Kidney epithelial cell (primary cell): ENCODE measurements at regions not wholly inside any gene's neighbourhood (a gene's known extent, or its start where the extent isn't known, plus 50 kb on each side); places are given as distances from the start of the nearest gene placed in this dataset.

ENCODE experiments used
- DNase-seq: peaks from one replicate; pipeline ENCODE4 v3.0.0-alpha.2; 2010; ENCODE audit warnings: low read depth
- H3K27me3 ChIP-seq: 2 replicates; pipeline ENCODE4 v1.6.0; 2011; ENCODE audit warnings: low read length; ENCODE audit not compliant: control insufficient read depth, insufficient read depth
- H3K36me3 ChIP-seq: 2 replicates; pipeline ENCODE4 v1.5.1; 2011; ENCODE audit warnings: low read length; ENCODE audit not compliant: control insufficient read depth, insufficient read depth
- H3K4me3 ChIP-seq: 2 replicates; pipeline ENCODE4 v1.5.1; 2011; ENCODE audit warnings: low read depth, mild to moderate bottlenecking, control low read depth, low read length
- TF ChIP-seq, protein P1 (sequence below): IDR thresholded peaks from 2 replicates; pipeline ENCODE4 v1.5.1; 2011; ENCODE audit warnings: mild to moderate bottlenecking, moderate library complexity, low read length, control low read depth, inconsistent platforms; ENCODE audit not compliant: insufficient read depth, poor library complexity, severe bottlenecking

DNA sequence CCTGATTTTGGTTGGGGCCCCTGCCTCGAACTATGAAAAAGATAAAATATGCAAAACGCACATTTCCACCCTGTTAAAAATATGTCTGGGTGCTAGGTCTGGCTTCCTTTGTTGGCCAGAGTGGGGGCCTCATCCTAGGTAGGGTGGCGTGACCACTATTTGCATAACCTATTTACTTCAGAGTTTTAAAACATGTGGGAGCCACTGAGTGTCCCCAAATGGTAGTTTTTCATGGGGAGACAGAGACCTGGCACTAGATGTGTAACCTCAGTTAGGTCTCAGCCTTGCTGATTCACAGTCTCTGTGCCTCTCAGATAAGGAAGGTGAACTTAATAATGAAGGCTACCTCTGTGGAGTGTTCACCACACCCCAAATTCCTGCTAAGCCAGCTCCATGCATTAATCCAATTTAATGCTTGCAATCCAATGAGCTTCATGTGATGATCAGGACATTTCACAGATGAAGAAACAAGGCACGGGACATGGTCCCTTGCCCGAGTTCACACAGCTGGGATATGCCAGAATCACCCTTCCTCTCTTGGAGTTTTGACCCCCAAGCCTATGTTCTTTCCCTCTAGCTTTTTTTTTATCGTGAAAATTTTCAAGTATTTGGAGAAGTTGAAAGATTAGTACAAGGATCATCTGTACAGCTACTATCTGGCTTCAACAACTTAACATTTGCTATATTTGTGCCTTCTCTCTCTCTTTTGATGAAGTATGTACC is 103.4 kb downstream of the IRF8 start:
- no peaks in the 10 kb centered on the region for H3K36me3 ChIP-seq
- no peak overlapping the region for H3K4me3 ChIP-seq
- DNase-seq, result no peak
- H3K27me3 ChIP-seq, result no peaks in the 10 kb centered on the region
- TF ChIP-seq, protein P1, sequence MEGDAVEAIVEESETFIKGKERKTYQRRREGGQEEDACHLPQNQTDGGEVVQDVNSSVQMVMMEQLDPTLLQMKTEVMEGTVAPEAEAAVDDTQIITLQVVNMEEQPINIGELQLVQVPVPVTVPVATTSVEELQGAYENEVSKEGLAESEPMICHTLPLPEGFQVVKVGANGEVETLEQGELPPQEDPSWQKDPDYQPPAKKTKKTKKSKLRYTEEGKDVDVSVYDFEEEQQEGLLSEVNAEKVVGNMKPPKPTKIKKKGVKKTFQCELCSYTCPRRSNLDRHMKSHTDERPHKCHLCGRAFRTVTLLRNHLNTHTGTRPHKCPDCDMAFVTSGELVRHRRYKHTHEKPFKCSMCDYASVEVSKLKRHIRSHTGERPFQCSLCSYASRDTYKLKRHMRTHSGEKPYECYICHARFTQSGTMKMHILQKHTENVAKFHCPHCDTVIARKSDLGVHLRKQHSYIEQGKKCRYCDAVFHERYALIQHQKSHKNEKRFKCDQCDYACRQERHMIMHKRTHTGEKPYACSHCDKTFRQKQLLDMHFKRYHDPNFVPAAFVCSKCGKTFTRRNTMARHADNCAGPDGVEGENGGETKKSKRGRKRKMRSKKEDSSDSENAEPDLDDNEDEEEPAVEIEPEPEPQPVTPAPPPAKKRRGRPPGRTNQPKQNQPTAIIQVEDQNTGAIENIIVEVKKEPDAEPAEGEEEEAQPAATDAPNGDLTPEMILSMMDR, result no peak

DNA sequence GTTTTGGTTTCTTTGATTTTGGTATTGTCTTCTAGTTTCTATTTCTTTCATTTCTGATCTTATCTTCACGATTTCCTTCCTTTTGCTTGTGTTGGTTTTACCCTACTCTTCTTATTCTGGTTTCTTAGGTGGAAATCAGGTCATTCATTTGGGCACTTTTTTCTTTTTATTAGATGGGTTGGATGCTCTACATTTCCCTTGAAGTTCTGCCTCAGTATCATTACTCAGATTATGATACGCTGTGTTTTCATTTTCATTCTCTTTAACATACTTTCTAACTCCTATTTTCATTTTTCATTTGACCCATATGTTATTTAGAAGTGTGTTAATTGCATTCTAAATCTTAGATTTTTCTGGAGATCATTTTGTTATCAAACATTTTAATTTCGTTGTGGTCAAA is 108.6 kb downstream of the IRF8 start:
- DNase-seq, result no peak
- Histone ChIP-seq H3K36me3 (no peaks in the 10 kb centered on the region), H3K27me3 (no peaks in the 10 kb centered on the region), H3K4me3 (no peak overlapping the region)
- TF ChIP-seq, protein P1, result no peak

DNA sequence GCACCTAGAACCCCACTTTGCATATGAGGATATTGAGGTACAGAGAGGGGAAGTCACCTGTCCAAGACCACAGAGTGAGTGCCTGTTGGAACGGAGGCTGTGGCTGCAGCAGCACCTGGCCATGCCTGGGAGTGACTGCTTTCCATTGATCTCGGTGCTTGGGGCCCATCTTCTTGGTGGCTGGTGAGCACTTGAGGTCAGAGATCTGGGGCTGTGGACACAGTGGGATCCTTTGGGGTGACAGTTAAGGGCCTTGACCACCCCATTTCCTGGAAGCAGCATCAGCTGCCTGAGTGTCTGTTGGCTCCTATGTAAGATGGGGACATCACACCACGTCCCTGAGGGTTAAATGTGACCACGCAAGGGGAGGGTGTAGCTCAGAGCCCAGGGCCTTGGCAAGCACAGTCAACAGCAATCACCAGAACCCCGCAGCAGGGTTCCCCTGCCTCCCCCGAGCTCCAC is 111.7 kb downstream of the IRF8 start:
- no peaks in the 10 kb centered on the region for H3K36me3 ChIP-seq
- H3K4me3 ChIP-seq, result no peak overlapping the region
- TF ChIP-seq, protein P1, result no peak
- no peaks in the 10 kb centered on the region for H3K27me3 ChIP-seq
- DNase-seq, result no peak

DNA sequence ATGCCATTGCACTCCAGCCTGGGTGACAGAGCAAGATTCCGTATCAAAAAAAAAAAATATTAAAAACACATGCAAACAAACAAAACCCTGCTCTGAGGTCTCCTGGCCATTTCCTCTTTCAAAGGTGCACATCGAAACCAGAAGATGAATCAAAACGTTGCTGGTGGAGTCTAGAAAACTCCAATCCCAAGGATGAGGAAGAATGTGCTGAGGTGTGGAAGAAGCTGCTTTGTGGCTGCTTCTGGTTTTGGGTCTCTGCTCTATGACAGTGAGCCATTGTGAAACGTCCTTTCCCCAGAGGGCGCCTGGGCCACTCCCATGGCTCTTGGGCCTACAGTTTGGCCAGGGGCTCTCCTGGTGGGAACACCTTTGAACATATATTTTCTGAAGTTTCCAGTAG is 112.6 kb downstream of the IRF8 start:
- Histone ChIP-seq H3K4me3 (no peak overlapping the region), H3K36me3 (no peaks in the 10 kb centered on the region), H3K27me3 (no peaks in the 10 kb centered on the region)
- TF ChIP-seq, protein P1, result no peak
- no peak for DNase-seq

DNA sequence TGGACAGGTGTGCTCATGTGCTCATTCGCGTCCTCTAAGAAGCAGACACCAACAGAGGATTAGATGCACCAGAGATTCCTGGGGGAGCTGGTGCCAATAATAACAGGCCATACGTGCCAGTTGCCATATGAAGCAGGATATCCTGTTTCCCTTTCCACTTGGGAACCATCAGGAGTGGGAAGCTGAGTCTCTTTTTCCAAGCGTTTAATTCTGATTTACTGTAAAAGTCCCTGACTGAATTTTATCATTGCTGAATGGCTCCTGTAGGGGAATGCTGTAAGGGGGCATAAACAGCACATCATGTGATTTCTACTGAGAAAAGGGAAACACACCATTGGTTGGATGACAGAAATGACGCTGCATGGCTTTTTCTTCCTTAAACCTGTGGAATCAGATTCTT is 113.3 kb downstream of the IRF8 start:
- TF ChIP-seq, protein P1, result no peak
- Histone ChIP-seq H3K4me3 (no peak overlapping the region), H3K27me3 (no peaks in the 10 kb centered on the region), H3K36me3 (no peaks in the 10 kb centered on the region)
- no peak for DNase-seq

DNA sequence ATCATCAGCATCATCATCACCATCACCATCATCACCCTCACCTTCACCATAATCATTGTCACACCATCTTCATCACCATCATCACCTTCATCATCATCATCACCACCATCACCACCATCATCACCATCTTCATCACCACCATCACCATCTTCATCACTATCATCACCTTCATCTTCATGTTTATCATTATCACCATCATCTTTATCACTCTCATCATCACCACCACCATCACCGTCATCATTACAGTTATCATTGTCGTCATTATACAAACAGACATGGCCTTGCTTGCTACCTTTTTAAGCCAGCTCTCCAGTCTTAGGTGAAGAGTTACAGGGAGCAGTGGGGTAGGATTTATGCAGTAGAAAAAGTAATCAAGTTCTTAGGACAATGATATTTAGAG is 114.9 kb downstream of the IRF8 start:
- TF ChIP-seq, protein P1, result no peak
- no peaks in the 10 kb centered on the region for H3K27me3 ChIP-seq
- DNase-seq, result no peak
- no peak overlapping the region for H3K4me3 ChIP-seq
- no peaks in the 10 kb centered on the region for H3K36me3 ChIP-seq
